HEK293 (cell line): ENCODE measurements at regions not wholly inside any gene's neighbourhood (a gene's known extent, or its start where the extent isn't known, plus 50 kb on each side); places are given as distances from the start of the nearest gene placed in this dataset.

Experiments used
- CTCF ChIA-PET: fragments of 350-600 bp; formaldehyde crosslinking; extraction: SDS; loops from one replicate; lab custom pipeline; 2021; ENCODE audit warnings: antibody characterized with exemption; lab: Yijun Ruan, JAX
- POLR2A ChIA-PET: fragments of 300-600 bp; formaldehyde crosslinking; extraction: SDS; loops from one replicate; lab custom pipeline; 2020; ENCODE audit warnings: antibody characterized with exemption, inconsistent platforms; lab: Yijun Ruan, JAX
- H3K27ac ChIP-seq: fragments of 200-500 bp; sonication (Bioruptor generic); 2 replicates; pipeline ENCODE4 v1.5.1; 2014; ENCODE audit warnings: low read depth, low read length, control low read depth, inconsistent platforms; ENCODE audit errors: extremely low read depth
- H3K36me3 ChIP-seq, 2 experiments: fragments of 200-500 bp in 1 of 2; sonication (Bioruptor generic) in 1 of 2; 1 replicate in 1 of 2; 2 replicates in 1 of 2; pipeline ENCODE4 v1.5.1; 2014 to 2017; ENCODE audit warnings: inconsistent platforms in 2 of 2, low read length in 2 of 2; ENCODE audit not compliant: control insufficient read depth in 2 of 2, insufficient read depth in 1 of 2
- H3K4me1 ChIP-seq: fragments of 200-500 bp; sonication (Bioruptor generic); 2 replicates; pipeline ENCODE4 v1.5.1; 2014; ENCODE audit warnings: mild to moderate bottlenecking, low read length, inconsistent platforms; ENCODE audit not compliant: control insufficient read depth, insufficient read depth
- H3K4me3 ChIP-seq: 2 replicates; pipeline ENCODE4 v1.5.1; 2011; ENCODE audit warnings: low read depth, mild to moderate bottlenecking, control low read depth, low read length, moderate library complexity
- H3K9me3 ChIP-seq: fragments of 200-500 bp; sonication (Bioruptor generic); 2 replicates; pipeline ENCODE4 v1.5.1; 2014; ENCODE audit warnings: low read depth, low read length, inconsistent platforms; ENCODE audit not compliant: control insufficient read depth, insufficient read depth
- KLF8 ChIP-seq: fragments of 450-650 bp; formaldehyde crosslinking; IDR thresholded peaks from 2 replicates; pipeline ENCODE4 v1.5.1; 2016; ENCODE audit warnings: missing biosample characterization, missing genetic modification characterization
- MEIS1 ChIP-seq: sonication (generic); formaldehyde crosslinking; IDR thresholded peaks from 2 replicates; pipeline ENCODE4 v1.8.1; 2022; ENCODE audit warnings: missing genetic modification reagents, mild to moderate bottlenecking, borderline replicate concordance
- PRDM2 ChIP-seq: fragments of 450-650 bp; formaldehyde crosslinking; IDR thresholded peaks from 2 replicates; pipeline ENCODE4 v1.5.1; 2016; ENCODE audit warnings: missing biosample characterization, missing genetic modification characterization, borderline replicate concordance
- RBAK ChIP-seq: fragments of 450-650 bp; formaldehyde crosslinking; IDR thresholded peaks from 2 replicates; pipeline ENCODE4 v1.5.1; 2016; ENCODE audit warnings: missing biosample characterization, missing genetic modification characterization
- REST ChIP-seq: fragments of 450-650 bp; formaldehyde crosslinking; IDR thresholded peaks from 2 replicates; pipeline ENCODE4 v1.5.1; 2016; ENCODE audit warnings: missing biosample characterization, missing genetic modification characterization
- SETDB1 ChIP-seq: IDR thresholded peaks from one replicate; pipeline ENCODE4 v1.6.1; 2017; ENCODE audit warnings: mild to moderate bottlenecking, low read length, moderate library complexity, mixed read lengths; ENCODE audit not compliant: insufficient read length
- TSHZ1 ChIP-seq: fragments of 450-650 bp; formaldehyde crosslinking; IDR thresholded peaks from 2 replicates; pipeline ENCODE4 v1.5.1; 2016; ENCODE audit warnings: missing biosample characterization, missing genetic modification characterization, borderline replicate concordance
- ZNF140 ChIP-seq: fragments of 450-650 bp; formaldehyde crosslinking; IDR thresholded peaks from 2 replicates; pipeline ENCODE4 v1.5.1; 2016; ENCODE audit warnings: missing biosample characterization, missing genetic modification characterization
- ZNF169 ChIP-seq: fragments of 450-650 bp; formaldehyde crosslinking; IDR thresholded peaks from 2 replicates; pipeline ENCODE4 v1.5.1; 2016; ENCODE audit warnings: missing biosample characterization, missing genetic modification characterization
- ZNF184 ChIP-seq: fragments of 450-650 bp; IDR thresholded peaks from 2 replicates; pipeline ENCODE4 v1.5.1; 2018; ENCODE audit warnings: missing biosample characterization, mild to moderate bottlenecking, missing genetic modification characterization
- ZNF23 ChIP-seq: fragments of 450-650 bp; formaldehyde crosslinking; IDR thresholded peaks from 2 replicates; pipeline ENCODE4 v1.5.1; 2016; ENCODE audit warnings: missing biosample characterization, missing genetic modification characterization, borderline replicate concordance
- ZNF398 ChIP-seq: fragments of 450-650 bp; formaldehyde crosslinking; IDR thresholded peaks from 2 replicates; pipeline ENCODE4 v1.5.1; 2017; ENCODE audit warnings: missing biosample characterization, missing genetic modification characterization
- ZNF404 ChIP-seq: fragments of 450-650 bp; formaldehyde crosslinking; IDR thresholded peaks from 2 replicates; pipeline ENCODE4 v1.5.1; 2017; ENCODE audit warnings: missing biosample characterization, missing genetic modification characterization
- ZNF513 ChIP-seq: fragments of 450-650 bp; IDR thresholded peaks from 2 replicates; pipeline ENCODE4 v1.5.1; 2018; ENCODE audit warnings: missing biosample characterization, missing genetic modification characterization
- ZNF544 ChIP-seq: fragments of 450-650 bp; formaldehyde crosslinking; IDR thresholded peaks from 2 replicates; pipeline ENCODE4 v1.5.0; 2017; ENCODE audit warnings: missing biosample characterization, missing genetic modification characterization
- ZNF549 ChIP-seq: fragments of 450-650 bp; IDR thresholded peaks from 2 replicates; pipeline ENCODE4 v1.5.1; 2018; ENCODE audit warnings: missing biosample characterization, missing genetic modification characterization, mild to moderate bottlenecking, inconsistent platforms, moderate library complexity
- ZNF747 ChIP-seq: fragments of 450-650 bp; formaldehyde crosslinking; IDR thresholded peaks from 2 replicates; pipeline ENCODE4 v1.5.1; 2016; ENCODE audit warnings: missing biosample characterization, missing genetic modification characterization

- POLR2A ChIA-PET, result no interaction called here
- Histone ChIP-seq H3K4me1 (no peaks in the 10 kb centered on the region), H3K9me3 (no peaks in the 10 kb centered on the region), H3K36me3 (no peaks in the 10 kb centered on the region), H3K4me3 (no peak overlapping the region), H3K27ac (no peak overlapping the region)
- TF ChIP-seq ZNF184 (tag by site-specific recombination), result no peak
- no peak for TF ChIP-seq ZNF140
- CTCF ChIA-PET, result no interaction called here
Observed at GRCh38 chr11:37788141-37788877, 1190.3 kb upstream of the RAG2 start.

GRCh38 chr11:37786214-37786755 is 1188.2 kb upstream of the RAG2 start:
- POLR2A ChIA-PET, result no interaction called here
- CTCF ChIA-PET, result no interaction called here
- Histone ChIP-seq H3K27ac (no peak overlapping the region), H3K9me3 (no peaks in the 10 kb centered on the region), H3K36me3 (no peaks in the 10 kb centered on the region), H3K4me3 (no peak overlapping the region), H3K4me1 (no peaks in the 10 kb centered on the region)
- TF ChIP-seq TSHZ1 (tag by site-specific recombination) (no peak), ZNF404 (tag by site-specific recombination) (no peak), SETDB1 (no peak), ZNF549 (tag by site-specific recombination) (no peak), ZNF23 (tag by site-specific recombination) (no peak), PRDM2 (tag by site-specific recombination) (no peak), ZNF398 (tag by site-specific recombination) (no peak), MEIS1 (CRISPR knock-in tag) (no peak), RBAK (tag by site-specific recombination) (no peak), ZNF169 (no peak), ZNF513 (tag by site-specific recombination) (no peak), ZNF544 (tag by site-specific recombination) (no peak), ZNF747 (tag by site-specific recombination) (no peak), REST (tag by site-specific recombination) (no peak), KLF8 (tag by site-specific recombination) (no peak)
